SK-N-SH (cell line): ENCODE measurements at regions not wholly inside any gene's neighbourhood (a gene's known extent, or its start where the extent isn't known, plus 50 kb on each side); places are given as distances from the start of the nearest gene placed in this dataset.

Source experiments
- CTCF ChIA-PET: fragments of 300-600, 350-600 bp; formaldehyde crosslinking; extraction: SDS; loops from one replicate; lab custom pipeline; 2021; lab: Yijun Ruan, JAX
- POLR2A ChIA-PET: fragments of 350-600 bp; sonication (Branson Sonifier 250); formaldehyde crosslinking; extraction: SDS; loops from one replicate; lab custom pipeline; 2020; ENCODE audit warnings: antibody characterized with exemption, inconsistent platforms; lab: Yijun Ruan, JAX
- DNase-seq: peaks from one replicate; pipeline ENCODE4 v3.0.0; 2012
- H2AFZ ChIP-seq: fragments of 200-600 bp; sonication (generic); 2 replicates; pipeline ENCODE4 v1.8.1; 2016; ENCODE audit warnings: antibody characterized with exemption, mild to moderate bottlenecking, low read depth
- H3F3A ChIP-seq: fragments of 200-600 bp; sonication (generic); replicated peaks from 2 replicates; pipeline ENCODE3; 2016; ENCODE audit warnings: antibody characterized with exemption, mild to moderate bottlenecking; ENCODE audit not compliant: insufficient read depth
- H3K27ac ChIP-seq, 2 experiments: fragments of 200-500 bp in 1 of 2; fragments of 200-600 bp in 1 of 2; sonication (Bioruptor generic) in 1 of 2; sonication (generic), shearing (Covaris generic) in 1 of 2; 2 replicates each; pipeline versions ENCODE4 v1.5.1 to v1.6.1; 2014 to 2016; ENCODE audit warnings: low read depth in 2 of 2, inconsistent platforms in 1 of 2, low read length in 1 of 2, mild to moderate bottlenecking in 1 of 2, mixed read lengths in 1 of 2
- H3K27me3 ChIP-seq: fragments of 200-600 bp; sonication (generic), shearing (Covaris generic); 2 replicates; pipeline ENCODE4 v1.6.1; 2016; ENCODE audit warnings: mixed run types; ENCODE audit not compliant: insufficient read depth
- H3K36me3 ChIP-seq, 2 experiments: fragments of 200-500 bp in 1 of 2; fragments of 200-600 bp in 1 of 2; sonication (Bioruptor generic) in 1 of 2; sonication (generic) in 1 of 2; replicated peaks in 1 of 2; 2 replicates each; pipeline versions ENCODE3 to v1.5.1; 2014 to 2016; ENCODE audit warnings: low read length in 1 of 2, mild to moderate bottlenecking in 1 of 2; ENCODE audit not compliant: insufficient read depth in 2 of 2, control insufficient read depth in 1 of 2
- H3K4me1 ChIP-seq, 2 experiments: fragments of 200-500 bp in 1 of 2; fragments of 200-600 bp in 1 of 2; sonication (Bioruptor generic) in 1 of 2; sonication (generic), shearing (Covaris generic) in 1 of 2; 2 replicates each; pipeline versions ENCODE4 v1.5.1 to v1.6.1; 2014 to 2016; ENCODE audit warnings: low read depth in 1 of 2, low read length in 1 of 2, mixed run types in 1 of 2; ENCODE audit not compliant: insufficient read depth in 2 of 2, control insufficient read depth in 1 of 2
- H3K4me2 ChIP-seq: fragments of 200-600 bp; sonication (generic), shearing (Covaris generic); 2 replicates; pipeline ENCODE4 v1.6.1; 2017; ENCODE audit warnings: mixed run types
- H3K4me3 ChIP-seq, 2 experiments: fragments of 200-500 bp in 1 of 2; fragments of 200-600 bp in 1 of 2; sonication (Bioruptor generic) in 1 of 2; sonication (generic), shearing (Covaris generic) in 1 of 2; 2 replicates each; pipeline versions ENCODE4 v1.5.1 to v1.8.1; 2014 to 2016; ENCODE audit warnings: low read depth in 2 of 2, inconsistent platforms in 1 of 2, low read length in 1 of 2, mild to moderate bottlenecking in 1 of 2, mixed read lengths in 1 of 2, moderate library complexity in 1 of 2
- H3K79me2 ChIP-seq: fragments of 200-600 bp; sonication (generic); 2 replicates; pipeline ENCODE4 v1.8.1; 2017; ENCODE audit warnings: mild to moderate bottlenecking; ENCODE audit not compliant: insufficient read depth
- H3K9ac ChIP-seq: fragments of 200-600 bp; sonication (generic); 2 replicates; pipeline ENCODE4 v1.6.1; 2017; ENCODE audit warnings: mixed run types
- H3K9me2 ChIP-seq: fragments of 200-600 bp; sonication (generic); 2 replicates; pipeline ENCODE4 v1.6.1; 2017; ENCODE audit warnings: mixed run types
- H3K9me3 ChIP-seq: fragments of 200-600 bp; sonication (generic); 2 replicates; pipeline ENCODE4 v1.6.1; 2017; ENCODE audit warnings: mixed run types, mild to moderate bottlenecking, moderate library complexity
- H4K20me1 ChIP-seq: fragments of 200-600 bp; sonication (generic); 2 replicates; pipeline ENCODE4 v1.6.1; 2017; ENCODE audit warnings: mild to moderate bottlenecking, mixed run types; ENCODE audit not compliant: insufficient read depth
- ELF1 ChIP-seq: IDR thresholded peaks from 2 replicates; pipeline ENCODE4 v1.4.0; 2012
- EZH2phosphoT487 ChIP-seq: fragments of 200-600 bp; sonication (generic); IDR thresholded peaks from 2 replicates; pipeline ENCODE4 v1.6.1; 2017; ENCODE audit warnings: low read depth, mixed run types, mild to moderate bottlenecking, antibody characterized with exemption, moderate library complexity, borderline replicate concordance
- FOXJ3 ChIP-seq: sonication (generic); formaldehyde crosslinking; IDR thresholded peaks from 2 replicates; pipeline ENCODE4 v1.5.1; 2020; ENCODE audit warnings: mild to moderate bottlenecking, missing genetic modification reagents
- FOXM1 ChIP-seq: IDR thresholded peaks from 2 replicates; pipeline ENCODE4 v1.4.0; 2012; ENCODE audit warnings: low read depth, mild to moderate bottlenecking
- GATA2 ChIP-seq: sonication (generic); formaldehyde crosslinking; IDR thresholded peaks from 2 replicates; pipeline ENCODE4 v1.5.0; 2020; ENCODE audit warnings: mild to moderate bottlenecking, missing genetic modification reagents
- MEF2A ChIP-seq: IDR thresholded peaks from 2 replicates; pipeline ENCODE4 v1.4.0; 2012; ENCODE audit warnings: low read depth, borderline replicate concordance
- MXI1 ChIP-seq: IDR thresholded peaks from 2 replicates; pipeline ENCODE4 v1.6.1; 2012; ENCODE audit warnings: mild to moderate bottlenecking, low read depth, low read length, improper control_type of control experiment
- NFIC ChIP-seq: IDR thresholded peaks from 2 replicates; pipeline ENCODE4 v1.4.0; 2012; ENCODE audit warnings: borderline replicate concordance
- NRF1 ChIP-seq: IDR thresholded peaks from 2 replicates; pipeline ENCODE4 v1.6.1; 2012; ENCODE audit warnings: low read depth, mild to moderate bottlenecking, low read length
- RCOR1 ChIP-seq: fragments of 150-350 bp; IDR thresholded peaks from 2 replicates; pipeline ENCODE4 v1.6.1; 2017; ENCODE audit warnings: antibody characterized with exemption, low read length
- RXRA ChIP-seq: IDR thresholded peaks from 2 replicates; pipeline ENCODE4 v1.4.0; 2012; ENCODE audit warnings: low read depth, mild to moderate bottlenecking, borderline replicate concordance
- SMC3 ChIP-seq: IDR thresholded peaks from 2 replicates; pipeline ENCODE4 v1.6.1; 2012; ENCODE audit warnings: low read depth, low read length, improper control_type of control experiment
- TEAD4 ChIP-seq: IDR thresholded peaks from 2 replicates; pipeline ENCODE4 v1.4.0; 2012; ENCODE audit warnings: mild to moderate bottlenecking, borderline replicate concordance; ENCODE audit not compliant: insufficient read depth
- ZBTB33 ChIP-seq: IDR thresholded peaks from 2 replicates; pipeline ENCODE4 v1.4.0; 2012; ENCODE audit warnings: low read depth, borderline replicate concordance
- WGBS: methylation state at CpG from one replicate; pipeline ENCODE4 v1.1.6; 2017; ENCODE audit warnings: low lambda C conversion rate; 5-methylcytosine and 5-hydroxymethylcytosine counted together
- TF ChIP-seq, protein P1 (sequence below): IDR thresholded peaks from 2 replicates; pipeline ENCODE4; 2012

GRCh38 chr9:108086624-108087023 lies 597.1 kb upstream of the KLF4 start:
- no peaks in the 10 kb centered on the region for H3K9me2 ChIP-seq
- peaks cover 10% of the 10 kb centered on the region; the same call in 1 of the 2 replicates for H3K27me3 ChIP-seq
- no peaks in the 10 kb centered on the region for H3K9me3 ChIP-seq
- CTCF ChIA-PET = no interaction called here
- no peak overlapping the region for H3K4me3 ChIP-seq
- peaks cover 0 to 11% of the 10 kb centered on the region in 2 experiments; a peak in 1 of 4 replicates for H3K4me1 ChIP-seq
- no peak overlapping the region for H3K4me2 ChIP-seq
- no peak for DNase-seq
- no peak overlapping the region for H3K9ac ChIP-seq
- H3F3A ChIP-seq = no peaks in the 10 kb centered on the region
- TF ChIP-seq ELF1 (no peak), MXI1 (no peak), NFIC (no peak), FOXJ3 (CRISPR knock-in tag) (no peak), ZBTB33 (no peak), GATA2 (CRISPR knock-in tag) (no peak), FOXM1 (no peak), EZH2phosphoT487 (no peak), NRF1 (no peak)
- H4K20me1 ChIP-seq = no peaks in the 10 kb centered on the region
- 12% methylated on average over 4 of the region's 4 CpGs for WGBS
- POLR2A ChIA-PET = no interaction called here
- no peaks in the 10 kb centered on the region for H3K36me3 ChIP-seq
- H2AFZ ChIP-seq = no peak overlapping the region
- H3K27ac ChIP-seq = no peak overlapping the region
- no peaks in the 10 kb centered on the region for H3K79me2 ChIP-seq

DNA sequence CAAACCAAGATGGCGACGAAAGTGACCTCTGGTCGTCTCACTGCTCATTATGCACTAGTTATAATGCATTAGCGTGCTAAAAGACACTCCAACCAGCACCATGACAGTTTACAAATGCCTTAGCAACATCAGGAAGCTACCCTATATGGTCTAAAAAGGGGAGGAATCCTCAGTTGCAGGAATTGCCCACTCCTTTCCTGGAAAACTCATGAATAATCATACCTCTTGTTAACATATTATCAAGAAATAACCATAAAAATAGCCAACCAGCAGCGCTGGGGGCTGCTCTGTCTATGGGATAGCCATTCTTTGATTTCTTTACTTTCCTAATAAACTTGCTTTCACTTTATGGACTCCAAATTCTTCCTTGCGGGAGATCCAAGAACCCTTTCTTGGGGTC lies 595.7 kb upstream of the KLF4 start:
- H3K4me2 ChIP-seq = no peak overlapping the region
- no peak for DNase-seq
- no peaks in the 10 kb centered on the region for H4K20me1 ChIP-seq
- TF ChIP-seq MXI1 = no peak
- TF ChIP-seq RXRA = no peak
- TF ChIP-seq RCOR1 = no peak
- no peak for TF ChIP-seq TEAD4
- no peak for TF ChIP-seq MEF2A
- TF ChIP-seq ZBTB33 = no peak
- TF ChIP-seq, protein P1, sequence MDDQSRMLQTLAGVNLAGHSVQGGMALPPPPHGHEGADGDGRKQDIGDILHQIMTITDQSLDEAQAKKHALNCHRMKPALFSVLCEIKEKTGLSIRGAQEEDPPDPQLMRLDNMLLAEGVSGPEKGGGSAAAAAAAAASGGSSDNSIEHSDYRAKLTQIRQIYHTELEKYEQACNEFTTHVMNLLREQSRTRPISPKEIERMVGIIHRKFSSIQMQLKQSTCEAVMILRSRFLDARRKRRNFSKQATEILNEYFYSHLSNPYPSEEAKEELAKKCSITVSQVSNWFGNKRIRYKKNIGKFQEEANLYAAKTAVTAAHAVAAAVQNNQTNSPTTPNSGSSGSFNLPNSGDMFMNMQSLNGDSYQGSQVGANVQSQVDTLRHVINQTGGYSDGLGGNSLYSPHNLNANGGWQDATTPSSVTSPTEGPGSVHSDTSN = no peak
- TF ChIP-seq SMC3 = no peak
- no peak overlapping the region for H2AFZ ChIP-seq
- no peaks in the 10 kb centered on the region for H3K36me3 ChIP-seq
- ChIA-PET CTCF (no interaction called here), POLR2A (no interaction called here)
- 43% methylated on average over 6 of the region's 6 CpGs for WGBS
- H3K79me2 ChIP-seq = no peaks in the 10 kb centered on the region
- H3K27ac ChIP-seq = no peak overlapping the region
- peaks cover 16% of the 10 kb centered on the region; the same call in 1 of the 2 replicates for H3K27me3 ChIP-seq
- no peaks in the 10 kb centered on the region for H3K9me2 ChIP-seq
- H3K4me1 ChIP-seq = peaks cover 0 to 13% of the 10 kb centered on the region in 2 experiments; a peak in 1 of 4 replicates
- H3F3A ChIP-seq = no peaks in the 10 kb centered on the region
- H3K9ac ChIP-seq = no peak overlapping the region
- H3K4me3 ChIP-seq = no peak overlapping the region
- no peaks in the 10 kb centered on the region for H3K9me3 ChIP-seq
